HEK293 (cell line): ENCODE measurements at regions not wholly inside any gene's neighbourhood (a gene's known extent, or its start where the extent isn't known, plus 50 kb on each side); places are given as distances from the start of the nearest gene placed in this dataset.

Experiments used
- CTCF ChIP-seq: fragments of 450-650 bp; formaldehyde crosslinking; IDR thresholded peaks from 2 replicates; pipeline ENCODE4 v1.5.1; 2016; ENCODE audit warnings: missing biosample characterization, missing genetic modification characterization
- FEZF1 ChIP-seq: fragments of 450-650 bp; formaldehyde crosslinking; IDR thresholded peaks from 2 replicates; pipeline ENCODE4 v1.5.1; 2016; ENCODE audit warnings: missing biosample characterization, missing genetic modification characterization
- GLI2 ChIP-seq: fragments of 450-650 bp; formaldehyde crosslinking; IDR thresholded peaks from 2 replicates; pipeline ENCODE4; 2017; ENCODE audit warnings: missing biosample characterization, missing genetic modification characterization, low read depth, borderline replicate concordance
- PBX3 ChIP-seq: sonication (generic); formaldehyde crosslinking; IDR thresholded peaks from 2 replicates; pipeline ENCODE4 v1.8.1; 2022; ENCODE audit warnings: mild to moderate bottlenecking, moderate library complexity, missing genetic modification reagents
- PRDM10 ChIP-seq: fragments of 450-650 bp; formaldehyde crosslinking; IDR thresholded peaks from 2 replicates; pipeline ENCODE4 v1.5.1; 2016; ENCODE audit warnings: missing biosample characterization, missing genetic modification characterization
- ZBTB7A ChIP-seq: fragments of 450-650 bp; formaldehyde crosslinking; IDR thresholded peaks from 2 replicates; pipeline ENCODE4 v1.5.1; 2016; ENCODE audit warnings: low read depth, missing biosample characterization, missing genetic modification characterization
- ZNF112 ChIP-seq: fragments of 450-650 bp; formaldehyde crosslinking; IDR thresholded peaks from 2 replicates; pipeline ENCODE4 v1.5.0; 2017; ENCODE audit warnings: missing biosample characterization, missing genetic modification characterization
- ZNF214 ChIP-seq: fragments of 450-650 bp; formaldehyde crosslinking; IDR thresholded peaks from 2 replicates; pipeline ENCODE4 v1.5.1; 2017; ENCODE audit warnings: missing biosample characterization, mild to moderate bottlenecking, missing genetic modification characterization, borderline replicate concordance
- ZNF248 ChIP-seq: fragments of 450-650 bp; formaldehyde crosslinking; IDR thresholded peaks from 2 replicates; pipeline ENCODE4 v1.5.1; 2017; ENCODE audit warnings: missing biosample characterization, missing genetic modification characterization
- ZNF274 ChIP-seq, 2 experiments: fragments of 200-500 bp in 1 of 2; fragments of 450-650 bp in 1 of 2; sonication (Bioruptor generic) in 1 of 2; formaldehyde crosslinking in 1 of 2; IDR thresholded peaks; 2 replicates each; pipeline versions ENCODE4 v1.5.1 to v1.6.1; 2014 to 2016; ENCODE audit warnings: borderline replicate concordance in 1 of 2, inconsistent platforms in 1 of 2, low read length in 1 of 2, missing biosample characterization in 1 of 2, missing genetic modification characterization in 1 of 2
- ZNF561 ChIP-seq: fragments of 450-650 bp; IDR thresholded peaks from 2 replicates; pipeline ENCODE4 v1.5.1; 2018; ENCODE audit warnings: missing biosample characterization, missing genetic modification characterization, borderline replicate concordance
- ZNF580 ChIP-seq: fragments of 450-650 bp; formaldehyde crosslinking; IDR thresholded peaks from 2 replicates; pipeline ENCODE4 v1.5.1; 2016; ENCODE audit warnings: missing biosample characterization, missing genetic modification characterization
- ZNF791 ChIP-seq: fragments of 450-650 bp; formaldehyde crosslinking; IDR thresholded peaks from 2 replicates; pipeline ENCODE4 v1.5.1; 2016; ENCODE audit warnings: missing biosample characterization, missing genetic modification characterization
- ZNF843 ChIP-seq: fragments of 450-650 bp; formaldehyde crosslinking; IDR thresholded peaks from 2 replicates; pipeline ENCODE4 v1.5.1; 2016; ENCODE audit warnings: missing biosample characterization, missing genetic modification characterization

GRCh38 chrX:16491461-16491860 lies 158.5 kb upstream of the S100G start:
- TF ChIP-seq CTCF (tag by site-specific recombination) (no peak), GLI2 (no peak), ZNF843 (tag by site-specific recombination) (no peak), ZNF561 (tag by site-specific recombination) (no peak), ZNF112 (no peak), ZNF274 (IDR thresholded peaks at IDR 0.05; ENCODE audit: low read length) (no peak), ZNF274 (tag by site-specific recombination; IDR thresholded peaks at IDR 0.05; ENCODE audit: borderline replicate concordance) (no peak), PBX3 (CRISPR knock-in tag) (no peak), ZNF580 (tag by site-specific recombination) (no peak), ZNF214 (no peak), ZBTB7A (tag by site-specific recombination) (no peak), PRDM10 (no peak), ZNF791 (tag by site-specific recombination) (no peak), ZNF248 (tag by site-specific recombination) (no peak), FEZF1 (tag by site-specific recombination) (no peak)
